ENCODE measurements at regions not wholly inside any gene's neighbourhood (a gene's known extent, or its start where the extent isn't known, plus 50 kb on each side); places are given as distances from the start of the nearest gene placed in this dataset.
A peak's percentile ranks its signal among the peaks of the same experiment; 100 is the strongest.

GRCh38 chr3:87796137-87796842, 262.5 kb downstream of the CGGBP1 start (continued):
- TF ChIP-seq MTA3 (IDR thresholded peaks at IDR 0.05; ENCODE audit: borderline replicate concordance) (0 out of 2 replicates have a peak, but pooled peaks have one; percentile 57), MAFK (IDR thresholded peaks at IDR 0.05; ENCODE audit: low read length) (peak; percentile 25; the same call in 1 of the 2 replicates), ZNF780A (CRISPR knock-in tag; IDR thresholded peaks at IDR 0.05) (no peak), XRCC5 (IDR thresholded peaks at IDR 0.05; ENCODE audit: low read depth, low read length) (no peak), TBP (optimal IDR thresholded peaks at IDR 0.05; ENCODE audit: low read depth, low read length) (peak; percentile 70), POLR2AphosphoS2 (IDR thresholded peaks at IDR 0.05; ENCODE audit: low read length) (no peak), ZNF316 (IDR thresholded peaks at IDR 0.05) (peak; percentile 97), PKNOX1 (IDR thresholded peaks at IDR 0.05) (peak; percentile 92)
- TF ChIP-seq, protein P1, sequence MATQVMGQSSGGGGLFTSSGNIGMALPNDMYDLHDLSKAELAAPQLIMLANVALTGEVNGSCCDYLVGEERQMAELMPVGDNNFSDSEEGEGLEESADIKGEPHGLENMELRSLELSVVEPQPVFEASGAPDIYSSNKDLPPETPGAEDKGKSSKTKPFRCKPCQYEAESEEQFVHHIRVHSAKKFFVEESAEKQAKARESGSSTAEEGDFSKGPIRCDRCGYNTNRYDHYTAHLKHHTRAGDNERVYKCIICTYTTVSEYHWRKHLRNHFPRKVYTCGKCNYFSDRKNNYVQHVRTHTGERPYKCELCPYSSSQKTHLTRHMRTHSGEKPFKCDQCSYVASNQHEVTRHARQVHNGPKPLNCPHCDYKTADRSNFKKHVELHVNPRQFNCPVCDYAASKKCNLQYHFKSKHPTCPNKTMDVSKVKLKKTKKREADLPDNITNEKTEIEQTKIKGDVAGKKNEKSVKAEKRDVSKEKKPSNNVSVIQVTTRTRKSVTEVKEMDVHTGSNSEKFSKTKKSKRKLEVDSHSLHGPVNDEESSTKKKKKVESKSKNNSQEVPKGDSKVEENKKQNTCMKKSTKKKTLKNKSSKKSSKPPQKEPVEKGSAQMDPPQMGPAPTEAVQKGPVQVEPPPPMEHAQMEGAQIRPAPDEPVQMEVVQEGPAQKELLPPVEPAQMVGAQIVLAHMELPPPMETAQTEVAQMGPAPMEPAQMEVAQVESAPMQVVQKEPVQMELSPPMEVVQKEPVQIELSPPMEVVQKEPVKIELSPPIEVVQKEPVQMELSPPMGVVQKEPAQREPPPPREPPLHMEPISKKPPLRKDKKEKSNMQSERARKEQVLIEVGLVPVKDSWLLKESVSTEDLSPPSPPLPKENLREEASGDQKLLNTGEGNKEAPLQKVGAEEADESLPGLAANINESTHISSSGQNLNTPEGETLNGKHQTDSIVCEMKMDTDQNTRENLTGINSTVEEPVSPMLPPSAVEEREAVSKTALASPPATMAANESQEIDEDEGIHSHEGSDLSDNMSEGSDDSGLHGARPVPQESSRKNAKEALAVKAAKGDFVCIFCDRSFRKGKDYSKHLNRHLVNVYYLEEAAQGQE (IDR thresholded peaks at IDR 0.05; ENCODE audit: borderline replicate concordance) = peak; percentile 27; the same call in 1 of the 2 replicates
- TF ChIP-seq, protein P1 (CRISPR knock-in tag; IDR thresholded peaks at IDR 0.05; ENCODE audit: low read depth) = no peak
- TF ChIP-seq, protein P2, sequence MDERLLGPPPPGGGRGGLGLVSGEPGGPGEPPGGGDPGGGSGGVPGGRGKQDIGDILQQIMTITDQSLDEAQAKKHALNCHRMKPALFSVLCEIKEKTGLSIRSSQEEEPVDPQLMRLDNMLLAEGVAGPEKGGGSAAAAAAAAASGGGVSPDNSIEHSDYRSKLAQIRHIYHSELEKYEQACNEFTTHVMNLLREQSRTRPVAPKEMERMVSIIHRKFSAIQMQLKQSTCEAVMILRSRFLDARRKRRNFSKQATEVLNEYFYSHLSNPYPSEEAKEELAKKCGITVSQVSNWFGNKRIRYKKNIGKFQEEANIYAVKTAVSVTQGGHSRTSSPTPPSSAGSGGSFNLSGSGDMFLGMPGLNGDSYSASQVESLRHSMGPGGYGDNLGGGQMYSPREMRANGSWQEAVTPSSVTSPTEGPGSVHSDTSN (CRISPR knock-in tag; IDR thresholded peaks at IDR 0.05; ENCODE audit: low read depth) = no peak
- TF ChIP-seq, protein P2 (tag; conservative IDR thresholded peaks at IDR 0.05; ENCODE audit: low read depth) = peak; percentile 96
- TF ChIP-seq, protein P3, sequence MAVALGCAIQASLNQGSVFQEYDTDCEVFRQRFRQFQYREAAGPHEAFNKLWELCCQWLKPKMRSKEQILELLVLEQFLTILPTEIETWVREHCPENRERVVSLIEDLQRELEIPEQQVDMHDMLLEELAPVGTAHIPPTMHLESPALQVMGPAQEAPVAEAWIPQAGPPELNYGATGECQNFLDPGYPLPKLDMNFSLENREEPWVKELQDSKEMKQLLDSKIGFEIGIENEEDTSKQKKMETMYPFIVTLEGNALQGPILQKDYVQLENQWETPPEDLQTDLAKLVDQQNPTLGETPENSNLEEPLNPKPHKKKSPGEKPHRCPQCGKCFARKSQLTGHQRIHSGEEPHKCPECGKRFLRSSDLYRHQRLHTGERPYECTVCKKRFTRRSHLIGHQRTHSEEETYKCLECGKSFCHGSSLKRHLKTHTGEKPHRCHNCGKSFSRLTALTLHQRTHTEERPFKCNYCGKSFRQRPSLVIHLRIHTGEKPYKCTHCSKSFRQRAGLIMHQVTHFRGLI (CRISPR knock-in tag; IDR thresholded peaks at IDR 0.05) = no peak
